IMR-90 (cell line): ENCODE measurements at regions not wholly inside any gene's neighbourhood (a gene's known extent, or its start where the extent isn't known, plus 50 kb on each side); places are given as distances from the start of the nearest gene placed in this dataset.

Experiments used
- ATAC-seq: fragments of 200-7000 bp; cut with Tn5 transposase; 2 replicates; pipeline ENCODE4 v1.9.1; 2020; ENCODE audit warnings: low read depth, mild to moderate bottlenecking, moderate library complexity
- BruUV-seq: library from RNA; stranded (reverse); fragments of 400-500 nt; replicated peaks from 2 replicates; lab custom pipeline; 2021; lab: Mats Ljungman, UMichigan
- CTCF ChIA-PET: fragments of 300-600 bp; formaldehyde crosslinking; extraction: SDS; loops from one replicate; lab custom pipeline; 2021; ENCODE audit warnings: antibody characterized with exemption; lab: Yijun Ruan, JAX
- POLR2A ChIA-PET: fragments of 300-600 bp; sonication (Branson Sonifier 250); formaldehyde crosslinking; loops from one replicate; lab custom pipeline; 2022; ENCODE audit warnings: antibody characterized with exemption; ENCODE audit not compliant: unreplicated experiment; lab: Charles Lee
- DNase-seq: peaks from one replicate; pipeline ENCODE4 v3.0.0; 2013
- H2AFZ ChIP-seq: replicated peaks from 2 replicates; pipeline ENCODE3; 2013; ENCODE audit warnings: low read length, mild to moderate bottlenecking; ENCODE audit not compliant: poor library complexity
- H2AK5ac ChIP-seq: 2 replicates; pipeline ENCODE4 v1.6.1; 2013; ENCODE audit warnings: low read depth, low read length, inconsistent platforms
- H2AK9ac ChIP-seq: replicated peaks from 2 replicates; pipeline ENCODE3; 2013; ENCODE audit warnings: mild to moderate bottlenecking, low read depth, low read length, moderate library complexity; ENCODE audit not compliant: poor library complexity
- H2BK120ac ChIP-seq: 2 replicates; pipeline ENCODE4 v1.6.1; 2013; ENCODE audit warnings: low read depth, low read length, inconsistent platforms
- H2BK15ac ChIP-seq: 3 replicates; pipeline ENCODE4 v1.6.1; 2013; ENCODE audit warnings: low read depth, low read length, inconsistent platforms
- H2BK20ac ChIP-seq: 2 replicates; pipeline ENCODE4 v1.6.1; 2013; ENCODE audit warnings: low read depth, mild to moderate bottlenecking, inconsistent platforms, low read length, moderate library complexity
- H2BK5ac ChIP-seq: 2 replicates; pipeline ENCODE4 v1.6.1; 2013; ENCODE audit warnings: mild to moderate bottlenecking, low read depth, low read length, inconsistent platforms; ENCODE audit not compliant: poor library complexity, severe bottlenecking
- H3K14ac ChIP-seq: replicated peaks from 2 replicates; pipeline ENCODE4 v1.6.1; 2013; ENCODE audit warnings: low read depth, low read length, inconsistent platforms
- H3K18ac ChIP-seq: 2 replicates; pipeline ENCODE4 v1.6.1; 2013; ENCODE audit warnings: low read depth, low read length, control low read depth
- H3K23ac ChIP-seq: 2 replicates; pipeline ENCODE4 v1.6.1; 2013; ENCODE audit warnings: low read depth, low read length, inconsistent platforms
- H3K27ac ChIP-seq: 2 replicates; pipeline ENCODE4 v1.5.1; 2013; ENCODE audit warnings: mild to moderate bottlenecking, control low read depth, low read length; ENCODE audit not compliant: insufficient read depth
- H3K27me3 ChIP-seq: 2 replicates; pipeline ENCODE4 v1.6.1; 2013; ENCODE audit warnings: low read length; ENCODE audit not compliant: control insufficient read depth, insufficient read depth
- H3K36me3 ChIP-seq: 2 replicates; pipeline ENCODE4 v1.6.1; 2013; ENCODE audit warnings: low read length, mixed read lengths; ENCODE audit not compliant: control insufficient read depth, insufficient read depth
- H3K4ac ChIP-seq: 2 replicates; pipeline ENCODE4 v1.6.1; 2013; ENCODE audit warnings: low read depth, low read length, inconsistent platforms
- H3K4me1 ChIP-seq: 2 replicates; pipeline ENCODE4 v1.6.1; 2013; ENCODE audit warnings: low read length, mixed read lengths; ENCODE audit not compliant: control insufficient read depth, insufficient read depth
- H3K4me2 ChIP-seq: 2 replicates; pipeline ENCODE4 v1.6.1; 2013; ENCODE audit warnings: low read depth, mild to moderate bottlenecking, control low read depth, low read length, moderate library complexity
- H3K4me3 ChIP-seq: 2 replicates; pipeline ENCODE4 v1.5.1; 2013; ENCODE audit warnings: low read depth, mild to moderate bottlenecking, control low read depth, low read length, moderate library complexity; ENCODE audit not compliant: insufficient read depth
- H3K56ac ChIP-seq: 2 replicates; pipeline ENCODE4 v1.6.1; 2013; ENCODE audit warnings: low read length, inconsistent platforms; ENCODE audit not compliant: insufficient read depth; ENCODE audit errors: extremely low read depth
- H3K79me1 ChIP-seq, 2 experiments: 2 replicates each; pipeline ENCODE4 v1.6.1; 2013; ENCODE audit warnings: low read length in 2 of 2, inconsistent platforms in 1 of 2, low read depth in 1 of 2
- H3K9ac ChIP-seq: 2 replicates; pipeline ENCODE4 v1.6.1; 2013; ENCODE audit warnings: low read depth, low read length, control low read depth
- H3K9me1 ChIP-seq: 2 replicates; pipeline ENCODE4 v1.6.1; 2013; ENCODE audit warnings: low read length, inconsistent platforms; ENCODE audit not compliant: insufficient read depth
- H3K9me3 ChIP-seq: 2 replicates; pipeline ENCODE4 v1.6.1; 2013; ENCODE audit warnings: low read length; ENCODE audit not compliant: control insufficient read depth, insufficient read depth
- H4K20me1 ChIP-seq: 2 replicates; pipeline ENCODE4 v1.6.1; 2013; ENCODE audit warnings: low read length, inconsistent platforms; ENCODE audit not compliant: insufficient read depth
- H4K5ac ChIP-seq: 2 replicates; pipeline ENCODE4 v1.6.1; 2013; ENCODE audit warnings: mild to moderate bottlenecking, low read depth, low read length, control low read depth
- H4K8ac ChIP-seq, 2 experiments: 2 replicates each; pipeline ENCODE4 v1.6.1; 2013; ENCODE audit warnings: low read depth in 2 of 2, low read length in 2 of 2, control low read depth in 1 of 2, inconsistent platforms in 1 of 2
- H4K91ac ChIP-seq: 2 replicates; pipeline ENCODE4 v1.6.1; 2013; ENCODE audit warnings: low read depth, low read length, inconsistent platforms; ENCODE audit not compliant: insufficient read depth
- CEBPB ChIP-seq: IDR thresholded peaks from 2 replicates; pipeline ENCODE4 v1.6.1; 2012; ENCODE audit warnings: low read depth, low read length, improper control_type of control experiment
- FOS ChIP-seq: fragments of 150-350 bp; IDR thresholded peaks from 2 replicates; pipeline ENCODE4 v1.6.1; 2016; ENCODE audit warnings: low read depth, low read length
- MXI1 ChIP-seq: IDR thresholded peaks from 2 replicates; pipeline ENCODE4 v1.6.1; 2012; ENCODE audit warnings: low read depth, mild to moderate bottlenecking, low read length, moderate library complexity, borderline replicate concordance
- POLR2A ChIP-seq: IDR thresholded peaks from 2 replicates; pipeline ENCODE4 v1.6.1; 2012; ENCODE audit warnings: mild to moderate bottlenecking, low read depth, low read length
- SMC3 ChIP-seq: fragments of 150-350 bp; IDR thresholded peaks from 2 replicates; pipeline ENCODE4 v1.6.1; 2016; ENCODE audit warnings: low read depth, mild to moderate bottlenecking, antibody characterized with exemption, low read length, moderate library complexity
- WGBS, 2 experiments: methylation state at CpG; one replicate each; pipeline versions ENCODE4 v1.1.5 to v1.1.7; 2013; ENCODE audit warnings: missing lambda C conversion rate in 2 of 2; ENCODE audit not compliant: insufficient read length in 1 of 2; ENCODE audit errors: extremely low coverage in 2 of 2; 5-methylcytosine and 5-hydroxymethylcytosine counted together
- dilution Hi-C: fragments of 300-500 bp; cut with HindIII; formaldehyde crosslinking; loops from one replicate; pipeline ENCODE4 v1.14.3; 2018; ENCODE audit warnings: low sequenced_read_pairs; ENCODE audit not compliant: unreplicated experiment
- in situ Hi-C: fragments of 300-500 bp; cut with MboI; formaldehyde crosslinking; loops from 3 replicates; pipeline ENCODE4 v1.14.3; 2019; ENCODE audit warnings: low sequenced_read_pairs, inconsistent platforms, mixed read lengths
- intact Hi-C: fragments of 100-400 bp; cut with micrococcal nuclease; formaldehyde crosslinking; loops from 2 replicates; pipeline ENCODE4 v1.10.0; 2022

GRCh38 chr2:146623771-146624170 lies 1221.1 kb upstream of the ACVR2A start:
- Histone ChIP-seq H3K9me1 (no peaks in the 10 kb centered on the region), H2AK5ac (no peak overlapping the region), H3K9ac (no peak overlapping the region), H3K27me3 (no peaks in the 10 kb centered on the region), H3K23ac (no peak overlapping the region), H3K9me3 (no peaks in the 10 kb centered on the region), H3K4ac (no peak overlapping the region), H3K27ac (no peak overlapping the region), H4K5ac (no peak overlapping the region), H3K14ac (no peak overlapping the region), H3K4me3 (no peak overlapping the region), H3K79me1 (no peaks in the 10 kb centered on the region), H2BK120ac (no peak overlapping the region), H4K91ac (no peak overlapping the region), H2BK15ac (no peak overlapping the region), H3K36me3 (no peaks in the 10 kb centered on the region), H3K18ac (no peak overlapping the region), H2AFZ (no peak overlapping the region), H2BK5ac (no peak overlapping the region), H4K20me1 (no peaks in the 10 kb centered on the region), H2BK20ac (no peak overlapping the region), H2AK9ac (no peak overlapping the region), H3K56ac (no peak overlapping the region), H3K4me2 (no peak overlapping the region), H4K8ac (no peak overlapping the region), H3K4me1 (no peaks in the 10 kb centered on the region; the same call in 1 of the 2 replicates)
- no TSS peak for BruUV-seq
- ATAC-seq (peak; percentile 74), DNase-seq (peak; percentile 67)
- dilution Hi-C loops: no loop called here
- no CpG with 5 or more reads among the region's 3 CpGs for whole genome bisulfite sequencing, 2 experiments
- intact Hi-C loops: no loop called here
- TF ChIP-seq POLR2A: no peak
- no peak for TF ChIP-seq FOS
- TF ChIP-seq SMC3: no peak
- no peak for TF ChIP-seq MXI1
- no peak for TF ChIP-seq CEBPB
- POLR2A ChIA-PET: no interaction called here
- CTCF ChIA-PET: no interaction called here
- in situ Hi-C loops: no loop called here
